SKM-1 (cell line): ENCODE measurements at regions not wholly inside any gene's neighbourhood (a gene's known extent, or its start where the extent isn't known, plus 50 kb on each side); places are given as distances from the start of the nearest gene placed in this dataset.
A peak's percentile ranks its signal among the peaks of the same experiment; 100 is the strongest.

Experiments used
- DNase-seq: peaks from one replicate; lab custom pipeline; 2025; ENCODE audit not compliant: unreplicated experiment; lab: John Stamatoyannopoulos, UW

- no peak for DNase-seq
Observed at GRCh38 chr4:57916479-57916878, 806.3 kb upstream of the IGFBP7 start.

- DNase-seq, result no peak
Observed at GRCh38 chr4:57911203-57911602, 801.0 kb upstream of the IGFBP7 start.

GRCh38 chr4:57910151-57910550 is 800.0 kb upstream of the IGFBP7 start:
- DNase-seq, result no peak

- DNase-seq, result no peak
Observed at GRCh38 chr4:57905965-57906364, 795.8 kb upstream of the IGFBP7 start.

- no peak for DNase-seq
Observed at GRCh38 chr4:57877047-57877458, 766.9 kb upstream of the IGFBP7 start.

GRCh38 chr4:57875829-57876392 is 765.7 kb upstream of the IGFBP7 start:
- no peak for DNase-seq

GRCh38 chr4:57866468-57867171 is 756.4 kb upstream of the IGFBP7 start:
- no peak for DNase-seq

GRCh38 chr4:57865264-57865663 is 755.1 kb upstream of the IGFBP7 start:
- no peak for DNase-seq

GRCh38 chr4:57854748-57855147 is 744.6 kb upstream of the IGFBP7 start:
- DNase-seq, result no peak

GRCh38 chr4:57850141-57850540 is 740.0 kb upstream of the IGFBP7 start:
- DNase-seq, result no peak

- no peak for DNase-seq
Observed at GRCh38 chr4:57832083-57832482, 721.9 kb upstream of the IGFBP7 start.

- no peak for DNase-seq
Observed at GRCh38 chr4:57789666-57790065, 679.5 kb upstream of the IGFBP7 start.

GRCh38 chr4:57777876-57778275 is 667.7 kb upstream of the IGFBP7 start:
- no peak for DNase-seq

- no peak for DNase-seq
Observed at GRCh38 chr4:57774681-57775080, 664.5 kb upstream of the IGFBP7 start.

GRCh38 chr4:57774171-57774570 is 664.0 kb upstream of the IGFBP7 start:
- no peak for DNase-seq

- no peak for DNase-seq
Observed at GRCh38 chr4:57766341-57766740, 656.2 kb upstream of the IGFBP7 start.

- DNase-seq, result no peak
Observed at GRCh38 chr4:57764856-57765255, 654.7 kb upstream of the IGFBP7 start.

GRCh38 chr4:57763070-57763469 is 652.9 kb upstream of the IGFBP7 start:
- peak; percentile 10 for DNase-seq

GRCh38 chr4:57740625-57741190 is 630.5 kb upstream of the IGFBP7 start:
- DNase-seq, result no peak

GRCh38 chr4:57736781-57737180 is 626.6 kb upstream of the IGFBP7 start:
- DNase-seq, result no peak

- DNase-seq, result no peak
Observed at GRCh38 chr4:57734104-57734670, 624.0 kb upstream of the IGFBP7 start.
